ENCODE measurements at regions not wholly inside any gene's neighbourhood (a gene's known extent, or its start where the extent isn't known, plus 50 kb on each side); places are given as distances from the start of the nearest gene placed in this dataset.

- Histone ChIP-seq H3K4me1 (ENCODE audit: insufficient read depth, low read length, poor library complexity, severe bottlenecking) (no peaks in the 10 kb centered on the region), H2AFZ (ENCODE audit: low read length) (no peak overlapping the region), H4K20me1 (ENCODE audit: insufficient read depth, low read length) (no peaks in the 10 kb centered on the region), H3K79me2 (ENCODE audit: insufficient read depth, low read depth, low read length) (no peaks in the 10 kb centered on the region), H3K4me3 (ENCODE audit: low read depth, low read length, poor library complexity, severe bottlenecking) (no peak overlapping the region), H3K36me3 (ENCODE audit: insufficient read depth, low read length) (no peaks in the 10 kb centered on the region), H3K4me2 (ENCODE audit: low read length) (no peak overlapping the region), H3K9me3 (ENCODE audit: low read length) (no peaks in the 10 kb centered on the region), H3K9me2 (ENCODE audit: insufficient read depth, low read length) (no peaks in the 10 kb centered on the region), H3K27ac (ENCODE audit: low read depth, low read length, poor library complexity, severe bottlenecking) (no peak overlapping the region)
- POLR2A ChIA-PET: no interaction called here
- TF ChIP-seq EZH2phosphoT487 (IDR thresholded peaks at IDR 0.05; ENCODE audit: borderline replicate concordance, low read depth, low read length): no peak
- BruUV-seq (replicated peaks): no TSS peak
- no peak for DNase-seq (ENCODE audit: low spot score)
- CTCF ChIA-PET (ENCODE audit: unreplicated experiment): no interaction called here
- intact Hi-C loops (cut with micrococcal nuclease; ENCODE audit: unreplicated experiment): no loop called here
Observed at GRCh38 chr5:30933599-30933998, 259.9 kb upstream of the CDH6 start.

- no peaks in the 10 kb centered on the region for H3K4me1 ChIP-seq (ENCODE audit: insufficient read depth, low read length, poor library complexity, severe bottlenecking)
- no peak for TF ChIP-seq EZH2phosphoT487 (IDR thresholded peaks at IDR 0.05; ENCODE audit: borderline replicate concordance, low read depth, low read length)
- TF ChIP-seq CTCF (conservative IDR thresholded peaks at IDR 0.05; ENCODE audit: low read length): no peak
- ChIA-PET CTCF (ENCODE audit: unreplicated experiment) (no interaction called here), POLR2A (interaction anchor here (0.6 kb wide), 1 partner anchor 99 kb away, joined by 4 read pairs; no protein-coding TSS in a partner anchor)
- H2AFZ ChIP-seq (ENCODE audit: low read length): no peak overlapping the region
- no peak overlapping the region for H3K4me3 ChIP-seq (ENCODE audit: low read depth, low read length, poor library complexity, severe bottlenecking)
- no peaks in the 10 kb centered on the region for H3K9me3 ChIP-seq (ENCODE audit: low read length)
- H3K27ac ChIP-seq (ENCODE audit: low read depth, low read length, poor library complexity, severe bottlenecking): no peak overlapping the region
- intact Hi-C loops (cut with micrococcal nuclease; ENCODE audit: unreplicated experiment): no loop called here
- DNase-seq (ENCODE audit: low spot score): no peak
- BruUV-seq (replicated peaks): no TSS peak
- H4K20me1 ChIP-seq (ENCODE audit: insufficient read depth, low read length): no peaks in the 10 kb centered on the region
- no peaks in the 10 kb centered on the region for H3K36me3 ChIP-seq (ENCODE audit: insufficient read depth, low read length)
- H3K9me2 ChIP-seq (ENCODE audit: insufficient read depth, low read length): no peaks in the 10 kb centered on the region
- H3K79me2 ChIP-seq (ENCODE audit: insufficient read depth, low read depth, low read length): no peaks in the 10 kb centered on the region
- no peak overlapping the region for H3K4me2 ChIP-seq (ENCODE audit: low read length)
Observed at GRCh38 chr5:30932273-30933017, 261.0 kb upstream of the CDH6 start.

GRCh38 chr5:30930736-30931135 lies 262.8 kb upstream of the CDH6 start:
- Histone ChIP-seq H4K20me1 (ENCODE audit: insufficient read depth, low read length) (no peaks in the 10 kb centered on the region), H3K4me3 (ENCODE audit: low read depth, low read length, poor library complexity, severe bottlenecking) (no peak overlapping the region), H3K9me3 (ENCODE audit: low read length) (no peaks in the 10 kb centered on the region), H3K4me1 (ENCODE audit: insufficient read depth, low read length, poor library complexity, severe bottlenecking) (no peaks in the 10 kb centered on the region), H3K4me2 (ENCODE audit: low read length) (no peak overlapping the region), H2AFZ (ENCODE audit: low read length) (no peak overlapping the region), H3K36me3 (ENCODE audit: insufficient read depth, low read length) (no peaks in the 10 kb centered on the region), H3K27ac (ENCODE audit: low read depth, low read length, poor library complexity, severe bottlenecking) (no peak overlapping the region), H3K9me2 (ENCODE audit: insufficient read depth, low read length) (no peaks in the 10 kb centered on the region), H3K79me2 (ENCODE audit: insufficient read depth, low read depth, low read length) (no peaks in the 10 kb centered on the region)
- no TSS peak for BruUV-seq (replicated peaks)
- intact Hi-C loops (cut with micrococcal nuclease; ENCODE audit: unreplicated experiment): no loop called here
- CTCF ChIA-PET (ENCODE audit: unreplicated experiment): no interaction called here
- TF ChIP-seq EZH2phosphoT487 (IDR thresholded peaks at IDR 0.05; ENCODE audit: borderline replicate concordance, low read depth, low read length) (no peak), CTCF (conservative IDR thresholded peaks at IDR 0.05; ENCODE audit: low read length) (no peak)
- POLR2A ChIA-PET: interaction anchor here (1.0 kb wide), 1 partner anchor 56 kb away, joined by 3 read pairs; no protein-coding TSS in a partner anchor
- no peak for DNase-seq (ENCODE audit: low spot score)

All from OCI-LY7 (cell line).